Retinal pigment epithelial cell (primary cell): ENCODE measurements at regions not wholly inside any gene's neighbourhood (a gene's known extent, or its start where the extent isn't known, plus 50 kb on each side); places are given as distances from the start of the nearest gene placed in this dataset.

Experiments used
- DNase-seq: peaks from one replicate; pipeline ENCODE4 v3.0.0-alpha.2; 2010; ENCODE audit warnings: low read depth
- H3K4me3 ChIP-seq: 2 replicates; pipeline ENCODE4 v1.5.1; 2011; ENCODE audit warnings: mild to moderate bottlenecking, low read length, control low read depth, moderate library complexity
- TF ChIP-seq, protein P1 (sequence below): conservative IDR thresholded peaks from 2 replicates; pipeline ENCODE4 v1.5.1; 2011; ENCODE audit warnings: low read depth, low read length, control low read depth, inconsistent platforms

- no peak overlapping the region for H3K4me3 ChIP-seq
- TF ChIP-seq, protein P1, sequence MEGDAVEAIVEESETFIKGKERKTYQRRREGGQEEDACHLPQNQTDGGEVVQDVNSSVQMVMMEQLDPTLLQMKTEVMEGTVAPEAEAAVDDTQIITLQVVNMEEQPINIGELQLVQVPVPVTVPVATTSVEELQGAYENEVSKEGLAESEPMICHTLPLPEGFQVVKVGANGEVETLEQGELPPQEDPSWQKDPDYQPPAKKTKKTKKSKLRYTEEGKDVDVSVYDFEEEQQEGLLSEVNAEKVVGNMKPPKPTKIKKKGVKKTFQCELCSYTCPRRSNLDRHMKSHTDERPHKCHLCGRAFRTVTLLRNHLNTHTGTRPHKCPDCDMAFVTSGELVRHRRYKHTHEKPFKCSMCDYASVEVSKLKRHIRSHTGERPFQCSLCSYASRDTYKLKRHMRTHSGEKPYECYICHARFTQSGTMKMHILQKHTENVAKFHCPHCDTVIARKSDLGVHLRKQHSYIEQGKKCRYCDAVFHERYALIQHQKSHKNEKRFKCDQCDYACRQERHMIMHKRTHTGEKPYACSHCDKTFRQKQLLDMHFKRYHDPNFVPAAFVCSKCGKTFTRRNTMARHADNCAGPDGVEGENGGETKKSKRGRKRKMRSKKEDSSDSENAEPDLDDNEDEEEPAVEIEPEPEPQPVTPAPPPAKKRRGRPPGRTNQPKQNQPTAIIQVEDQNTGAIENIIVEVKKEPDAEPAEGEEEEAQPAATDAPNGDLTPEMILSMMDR: no peak
- DNase-seq: no peak
Measured at GRCh38 chr4:96316776-96317175, 476.9 kb downstream of the PDHA2 start.

DNA sequence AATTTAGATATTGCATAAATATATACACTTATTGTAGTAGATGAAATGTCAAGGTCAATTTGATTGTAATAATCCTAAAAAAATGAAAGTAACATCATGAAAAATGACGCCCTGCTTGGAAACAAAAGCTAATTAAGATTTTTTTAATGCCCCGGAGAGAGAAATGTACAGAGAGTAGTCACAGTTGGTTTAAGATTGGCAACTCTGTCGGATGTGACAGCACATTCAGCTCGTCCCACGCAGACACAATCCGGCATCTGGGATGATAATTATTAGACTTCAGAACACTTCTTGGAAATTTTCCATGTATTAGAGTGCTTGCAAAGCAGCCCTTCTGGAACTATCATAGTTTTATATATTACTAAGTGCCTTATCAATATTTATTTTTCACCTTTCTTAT lies 478.0 kb downstream of the PDHA2 start:
- TF ChIP-seq, protein P1: no peak
- no peak overlapping the region for H3K4me3 ChIP-seq
- DNase-seq: no peak

- no peak for DNase-seq
- TF ChIP-seq, protein P1: no peak
- no peak overlapping the region for H3K4me3 ChIP-seq
Measured at GRCh38 chr4:96326846-96327245, 487.0 kb downstream of the PDHA2 start.

DNA sequence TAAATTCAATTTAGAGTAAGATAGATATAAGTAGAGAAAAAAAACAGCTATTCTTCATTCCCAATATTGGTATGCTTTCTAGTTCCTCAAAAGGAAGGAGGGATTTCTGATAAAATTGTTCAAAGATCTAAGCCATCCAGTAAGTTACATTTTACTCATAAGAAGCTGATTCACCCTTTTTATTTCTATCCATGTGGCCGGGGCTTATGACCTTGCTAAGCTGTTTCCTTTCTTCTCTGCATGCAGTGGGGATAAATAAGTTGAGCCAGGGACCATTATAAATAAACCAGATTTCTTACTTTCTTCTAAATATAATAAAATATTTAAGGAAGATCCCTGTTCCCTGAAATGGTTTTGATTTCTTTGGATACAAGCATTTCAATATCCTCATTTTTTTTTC lies 502.3 kb downstream of the PDHA2 start:
- DNase-seq: peak; percentile 10
- TF ChIP-seq, protein P1: no peak
- H3K4me3 ChIP-seq: no peak overlapping the region

DNA sequence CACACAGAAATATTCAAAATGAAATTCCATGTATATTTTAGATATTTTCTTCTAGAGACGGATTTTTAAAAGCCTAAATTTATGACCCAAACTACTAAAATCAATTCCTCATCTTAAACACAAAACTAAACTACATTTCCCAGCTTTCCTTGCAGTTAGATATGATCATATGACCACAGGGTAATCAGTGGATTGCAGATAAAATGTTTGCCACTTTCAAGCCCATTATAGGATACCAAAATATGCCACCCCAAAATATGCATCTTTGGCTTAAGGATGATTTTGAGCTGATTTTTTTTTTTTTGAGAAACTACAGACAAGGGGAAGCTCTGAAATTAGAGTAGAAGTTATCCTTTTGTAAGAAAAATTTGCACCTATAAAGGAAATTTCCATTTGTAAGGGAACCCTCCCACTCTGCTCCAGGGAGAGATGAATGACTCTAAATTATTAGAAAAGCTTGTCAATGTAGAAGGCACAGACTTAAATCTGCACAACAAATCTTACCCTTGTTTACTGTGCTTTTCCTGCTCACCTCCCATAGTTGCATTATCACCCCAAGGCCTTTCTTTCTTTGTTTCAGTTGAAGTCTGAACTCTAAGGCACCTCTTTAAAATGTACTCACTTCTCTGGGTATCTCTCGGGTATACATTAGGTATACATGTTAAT lies 503.0 kb downstream of the PDHA2 start:
- H3K4me3 ChIP-seq: no peak overlapping the region
- no peak for DNase-seq
- TF ChIP-seq, protein P1: no peak

- TF ChIP-seq, protein P1: no peak
- no peak for DNase-seq
Measured at GRCh38 chr4:96343836-96344235, 503.9 kb downstream of the PDHA2 start.

DNA sequence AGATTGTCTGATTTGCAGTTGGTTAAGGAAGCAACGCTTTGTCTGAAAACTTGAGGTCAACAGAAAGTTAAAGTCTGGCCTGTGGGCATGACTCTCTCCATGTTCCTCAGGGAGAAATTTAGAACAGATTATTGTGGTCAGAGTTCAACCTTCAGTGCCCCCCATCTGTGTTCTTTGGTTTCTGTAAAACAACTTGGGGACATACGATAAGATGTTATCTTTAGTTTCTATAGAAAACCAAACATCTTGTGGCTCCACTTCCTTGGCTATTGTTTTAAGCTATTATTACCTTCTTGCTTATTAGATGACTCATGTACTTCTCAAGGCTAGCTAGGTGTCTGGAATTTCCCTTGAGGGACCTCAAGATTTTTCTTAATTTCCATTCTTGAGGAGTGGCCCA lies 507.7 kb downstream of the PDHA2 start:
- TF ChIP-seq, protein P1: no peak
- H3K4me3 ChIP-seq: no peak overlapping the region
- DNase-seq: no peak

More at GRCh38 chr4:96343836-96344235, 503.9 kb downstream of the PDHA2 start:
- no peak overlapping the region for H3K4me3 ChIP-seq
